ENCODE measurements at regions not wholly inside any gene's neighbourhood (a gene's known extent, or its start where the extent isn't known, plus 50 kb on each side); places are given as distances from the start of the nearest gene placed in this dataset.

DNA sequence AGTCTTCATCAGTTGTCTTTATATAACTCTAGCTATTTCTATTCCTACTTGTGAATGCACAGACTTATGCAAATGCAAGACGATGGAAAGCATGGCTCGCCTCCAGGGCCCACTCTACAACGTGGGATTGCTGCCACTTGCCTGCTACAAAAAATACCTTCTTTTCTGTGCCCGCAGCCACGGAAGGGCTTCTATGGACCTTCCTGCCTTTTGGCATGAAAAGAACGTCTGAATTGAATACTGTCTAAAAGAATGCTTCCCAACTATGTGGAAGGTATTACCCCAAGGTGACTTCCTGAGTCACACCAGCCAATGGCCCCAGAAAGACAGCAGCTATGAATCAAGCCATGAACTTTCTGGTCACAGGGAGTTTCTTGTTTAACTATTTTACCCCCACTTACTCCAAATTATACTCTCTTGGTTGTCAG is 261.2 kb downstream of the HIVEP2 start:
- TF ChIP-seq, protein P1, sequence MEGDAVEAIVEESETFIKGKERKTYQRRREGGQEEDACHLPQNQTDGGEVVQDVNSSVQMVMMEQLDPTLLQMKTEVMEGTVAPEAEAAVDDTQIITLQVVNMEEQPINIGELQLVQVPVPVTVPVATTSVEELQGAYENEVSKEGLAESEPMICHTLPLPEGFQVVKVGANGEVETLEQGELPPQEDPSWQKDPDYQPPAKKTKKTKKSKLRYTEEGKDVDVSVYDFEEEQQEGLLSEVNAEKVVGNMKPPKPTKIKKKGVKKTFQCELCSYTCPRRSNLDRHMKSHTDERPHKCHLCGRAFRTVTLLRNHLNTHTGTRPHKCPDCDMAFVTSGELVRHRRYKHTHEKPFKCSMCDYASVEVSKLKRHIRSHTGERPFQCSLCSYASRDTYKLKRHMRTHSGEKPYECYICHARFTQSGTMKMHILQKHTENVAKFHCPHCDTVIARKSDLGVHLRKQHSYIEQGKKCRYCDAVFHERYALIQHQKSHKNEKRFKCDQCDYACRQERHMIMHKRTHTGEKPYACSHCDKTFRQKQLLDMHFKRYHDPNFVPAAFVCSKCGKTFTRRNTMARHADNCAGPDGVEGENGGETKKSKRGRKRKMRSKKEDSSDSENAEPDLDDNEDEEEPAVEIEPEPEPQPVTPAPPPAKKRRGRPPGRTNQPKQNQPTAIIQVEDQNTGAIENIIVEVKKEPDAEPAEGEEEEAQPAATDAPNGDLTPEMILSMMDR (IDR thresholded peaks at IDR 0.05), result no peak
- no peaks in the 10 kb centered on the region for H3K9me3 ChIP-seq
- H3K36me3 ChIP-seq, result no peaks in the 10 kb centered on the region
- H3K27ac ChIP-seq, result no peak overlapping the region
- no peak overlapping the region for H3K4me3 ChIP-seq (ENCODE audit: low read depth in 1 of 2, low read length in 1 of 2)
- no peaks in the 10 kb centered on the region for H3K27me3 ChIP-seq
- H3K4me1 ChIP-seq (ENCODE audit: control insufficient read depth in 1 of 2, insufficient read depth in 1 of 2, low read depth in 1 of 2, low read length in 1 of 2), result no peaks in the 10 kb centered on the region

DNA sequence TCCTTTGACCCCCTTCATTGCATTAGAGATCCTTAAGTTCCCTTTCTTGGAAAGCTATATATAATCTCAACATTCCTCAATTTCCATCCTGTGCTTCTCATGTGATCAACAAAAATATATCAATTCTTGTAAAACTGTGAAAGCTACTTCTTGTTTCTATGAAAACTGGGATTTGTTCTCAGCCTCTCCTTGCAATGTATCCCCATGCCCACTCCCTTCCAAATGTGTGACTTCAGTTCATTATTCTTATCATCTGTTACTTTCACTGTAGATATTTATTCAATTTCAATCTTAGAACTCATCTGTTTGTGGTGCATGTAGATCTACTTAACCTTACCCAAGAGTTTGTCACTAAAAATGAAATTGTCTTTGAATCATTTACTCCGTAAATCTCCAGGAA is 260.6 kb downstream of the HIVEP2 start:
- Histone ChIP-seq H3K4me3 (ENCODE audit: low read depth in 1 of 2, low read length in 1 of 2) (no peak overlapping the region), H3K4me1 (ENCODE audit: control insufficient read depth in 1 of 2, insufficient read depth in 1 of 2, low read depth in 1 of 2, low read length in 1 of 2) (no peaks in the 10 kb centered on the region), H3K27ac (no peak overlapping the region), H3K27me3 (no peaks in the 10 kb centered on the region), H3K9me3 (no peaks in the 10 kb centered on the region), H3K36me3 (no peaks in the 10 kb centered on the region)
- TF ChIP-seq, protein P1 (IDR thresholded peaks at IDR 0.05), result no peak

DNA sequence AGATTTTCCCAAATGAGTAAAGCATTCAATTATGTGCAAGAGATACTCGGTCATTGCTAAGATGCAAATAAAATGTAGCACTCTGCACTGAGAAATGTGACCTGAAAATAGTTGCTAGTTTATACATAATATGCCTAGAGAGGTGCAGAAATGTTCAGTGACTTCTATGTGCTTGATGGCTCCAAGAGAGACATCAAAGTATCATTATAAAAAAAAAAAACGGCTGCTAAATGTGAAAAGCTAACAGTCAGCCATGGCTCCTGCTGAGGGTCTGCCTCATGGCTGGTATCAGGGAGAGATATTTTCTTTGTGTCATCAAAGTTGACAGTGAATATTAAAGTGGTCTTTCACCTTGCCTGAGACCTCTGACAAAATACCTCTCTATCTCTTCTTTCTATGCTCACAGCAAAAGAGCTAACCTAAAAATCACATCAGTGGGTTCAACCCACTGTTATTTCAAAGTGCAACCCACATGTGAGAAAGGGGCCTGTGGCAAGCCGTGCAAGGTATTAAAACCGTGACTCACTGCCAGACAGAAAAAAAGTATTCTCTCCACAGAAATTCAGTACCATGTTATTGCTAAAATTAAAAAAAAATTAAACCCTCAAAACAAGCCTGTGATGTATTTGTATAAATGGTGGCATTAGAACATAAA is 259.0 kb downstream of the HIVEP2 start:
- no peak overlapping the region for H3K4me3 ChIP-seq (ENCODE audit: low read depth in 1 of 2, low read length in 1 of 2)
- TF ChIP-seq, protein P1 (IDR thresholded peaks at IDR 0.05), result no peak
- no peaks in the 10 kb centered on the region for H3K9me3 ChIP-seq
- no peaks in the 10 kb centered on the region for H3K4me1 ChIP-seq (ENCODE audit: control insufficient read depth in 1 of 2, insufficient read depth in 1 of 2, low read depth in 1 of 2, low read length in 1 of 2)
- H3K27me3 ChIP-seq, result no peaks in the 10 kb centered on the region
- no peak overlapping the region for H3K27ac ChIP-seq
- H3K36me3 ChIP-seq, result no peaks in the 10 kb centered on the region

DNA sequence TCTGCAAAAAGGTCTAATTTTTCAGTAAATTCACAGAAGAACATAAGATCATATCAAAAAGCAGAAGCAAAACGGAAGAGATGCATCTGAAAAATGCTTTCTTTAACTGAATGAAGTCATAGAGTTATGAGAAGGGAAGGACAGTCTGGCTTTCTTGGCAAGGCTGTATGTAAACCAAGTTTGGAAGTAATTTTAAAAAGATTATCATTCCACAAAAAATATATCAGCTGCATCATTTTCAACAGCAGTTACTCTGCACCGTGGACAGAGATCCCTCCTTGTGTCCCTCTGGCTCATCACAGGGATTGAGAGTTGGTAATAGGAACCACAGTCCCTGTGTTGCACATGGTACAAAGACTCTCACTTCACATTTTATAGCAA is 258.5 kb downstream of the HIVEP2 start:
- H3K4me1 ChIP-seq (ENCODE audit: control insufficient read depth in 1 of 2, insufficient read depth in 1 of 2, low read depth in 1 of 2, low read length in 1 of 2), result no peaks in the 10 kb centered on the region
- no peak overlapping the region for H3K27ac ChIP-seq
- no peaks in the 10 kb centered on the region for H3K36me3 ChIP-seq
- H3K27me3 ChIP-seq, result no peaks in the 10 kb centered on the region
- H3K9me3 ChIP-seq, result no peaks in the 10 kb centered on the region
- H3K4me3 ChIP-seq (ENCODE audit: low read depth in 1 of 2, low read length in 1 of 2), result no peak overlapping the region
- TF ChIP-seq, protein P1 (IDR thresholded peaks at IDR 0.05), result no peak

DNA sequence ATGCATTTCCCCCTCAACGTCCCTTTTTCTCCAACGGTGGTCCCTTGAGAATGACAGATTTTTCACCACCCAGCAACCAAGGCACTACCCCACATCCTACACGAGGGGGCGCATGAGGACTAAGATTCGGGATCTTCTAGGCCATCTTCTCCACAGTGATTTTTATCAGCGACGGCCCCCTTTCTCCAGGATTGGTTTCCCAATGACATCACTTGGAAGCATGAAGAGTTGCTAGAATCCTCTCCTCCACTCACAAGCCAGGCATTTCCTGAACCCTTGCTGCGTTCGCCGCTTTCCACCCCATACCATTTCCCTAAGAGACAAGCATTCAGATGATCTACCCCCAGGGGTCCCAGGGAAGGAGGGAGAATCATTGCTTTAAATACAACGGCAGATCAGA is 252.0 kb downstream of the HIVEP2 start:
- Histone ChIP-seq H3K27me3 (no peaks in the 10 kb centered on the region), H3K27ac (no peak overlapping the region), H3K9me3 (no peaks in the 10 kb centered on the region), H3K4me1 (ENCODE audit: control insufficient read depth in 1 of 2, insufficient read depth in 1 of 2, low read depth in 1 of 2, low read length in 1 of 2) (no peaks in the 10 kb centered on the region), H3K4me3 (ENCODE audit: low read depth in 1 of 2, low read length in 1 of 2) (no peak overlapping the region), H3K36me3 (no peaks in the 10 kb centered on the region)
- TF ChIP-seq, protein P1 (IDR thresholded peaks at IDR 0.05), result peak; percentile 94
